HG02981 (cell line): ENCODE measurements at regions not wholly inside any gene's neighbourhood (a gene's known extent, or its start where the extent isn't known, plus 50 kb on each side); places are given as distances from the start of the nearest gene placed in this dataset.
"Not testable (repeated sequence)": the region's sequence is repeated elsewhere in the genome, so short reads cannot be mapped to it uniquely, and the experiment has no call there.

Experiments
- ATAC-seq: cut with Tn5 transposase; IDR thresholded peaks from one replicate; pipeline ENCODE4 v1.9.1; 2021; ENCODE audit warnings: mild to moderate bottlenecking, moderate library complexity; ENCODE audit not compliant: unreplicated experiment

DNA sequence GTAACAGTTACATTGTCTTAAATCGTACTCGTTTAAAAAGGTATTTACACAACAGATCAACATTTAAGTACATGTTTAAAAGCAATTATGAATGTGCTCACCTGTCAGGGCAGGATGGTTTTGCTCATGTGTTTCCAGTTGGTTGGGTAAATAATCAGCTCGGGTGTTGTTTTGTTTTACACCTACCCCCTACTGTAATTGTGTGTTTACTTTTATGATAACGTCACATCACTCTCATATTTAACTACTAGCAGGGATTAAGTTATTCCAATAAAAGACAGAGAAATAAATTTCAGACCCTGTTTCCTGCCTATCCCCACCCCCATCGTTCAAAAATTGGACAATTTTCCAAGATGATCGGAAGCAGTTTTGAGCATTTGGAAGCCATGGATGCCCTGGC is 390.2 kb downstream of the SEC14L1 start:
- ATAC-seq = no peak

DNA sequence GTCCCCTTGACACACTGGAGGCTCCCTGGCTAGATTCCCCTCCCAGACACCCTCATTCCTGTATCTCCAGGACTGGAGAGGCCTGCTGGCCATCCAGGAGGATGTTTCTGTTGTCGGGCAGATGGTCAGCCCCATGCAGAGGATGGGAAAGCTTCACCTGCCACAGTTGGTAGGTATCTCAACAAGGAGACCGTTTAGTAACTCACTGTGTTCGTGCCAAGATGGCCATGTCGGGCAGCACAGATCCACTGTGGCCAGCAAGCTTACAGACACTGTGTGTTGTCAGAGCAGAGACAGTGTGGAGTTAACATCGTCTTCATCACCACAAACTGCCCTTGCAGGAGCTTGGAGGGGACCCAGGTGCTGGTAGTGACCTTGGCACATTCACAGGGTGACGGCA is 390.9 kb downstream of the SEC14L1 start:
- ATAC-seq = no peak

DNA sequence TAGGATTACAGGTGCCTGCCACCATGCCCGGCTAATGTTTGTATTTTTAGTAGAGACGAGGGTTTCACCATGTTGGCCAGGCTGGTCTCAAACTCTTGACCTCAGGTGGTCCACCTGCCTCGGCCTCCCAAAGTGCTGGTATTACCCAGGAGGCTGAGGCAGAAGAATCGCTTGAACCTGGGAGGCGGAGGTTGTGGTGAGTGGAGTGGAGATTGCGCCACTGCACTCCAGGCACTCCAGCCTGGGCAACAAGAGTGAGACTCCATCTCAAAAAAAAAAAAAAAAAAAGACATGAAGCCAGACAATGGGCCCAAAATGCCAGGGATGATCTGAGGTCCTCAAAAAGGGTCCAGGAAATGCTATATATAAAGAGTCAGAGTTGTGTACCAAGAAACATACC is 392.9 kb downstream of the SEC14L1 start:
- not testable (repeated sequence) for ATAC-seq

DNA sequence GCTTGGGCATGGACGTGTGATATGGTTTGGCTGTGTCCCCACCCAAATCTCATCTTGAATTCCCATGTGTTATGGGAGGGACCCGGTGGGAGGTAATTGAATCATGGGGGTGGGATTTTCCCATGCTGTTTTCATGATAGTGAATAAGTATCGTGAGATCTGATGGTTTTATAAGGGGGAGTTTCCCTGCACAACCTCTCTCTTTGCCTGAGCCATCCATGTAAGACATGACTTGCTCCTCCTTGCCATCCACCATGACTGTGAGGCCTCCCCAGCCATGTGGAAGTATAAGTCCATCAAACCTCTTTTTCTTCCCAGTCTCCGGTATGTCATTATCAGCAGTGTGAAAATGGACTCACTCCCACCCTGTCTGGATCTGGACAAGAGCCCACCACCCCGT is 393.4 kb downstream of the SEC14L1 start:
- no peak for ATAC-seq

DNA sequence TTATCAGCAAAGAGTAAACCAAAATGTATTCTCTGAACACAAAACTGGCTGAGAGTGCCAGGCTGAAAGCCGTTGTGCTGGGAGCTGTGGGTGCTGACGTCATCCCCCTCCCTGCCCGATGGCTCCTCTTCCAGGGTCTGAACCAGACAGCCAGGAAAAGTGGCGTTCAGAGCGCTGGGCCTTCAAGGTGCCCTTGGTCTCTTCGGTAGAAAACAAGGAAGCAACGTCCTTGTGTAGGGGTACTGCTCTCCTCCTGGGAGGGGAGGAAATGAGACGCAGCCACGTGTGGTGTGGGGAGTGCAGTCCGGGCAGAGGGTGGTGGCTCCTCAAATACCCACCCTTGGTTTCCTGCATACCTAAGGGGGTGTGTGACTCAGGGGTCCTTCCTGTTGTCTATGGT is 394.7 kb downstream of the SEC14L1 start:
- ATAC-seq = no peak

DNA sequence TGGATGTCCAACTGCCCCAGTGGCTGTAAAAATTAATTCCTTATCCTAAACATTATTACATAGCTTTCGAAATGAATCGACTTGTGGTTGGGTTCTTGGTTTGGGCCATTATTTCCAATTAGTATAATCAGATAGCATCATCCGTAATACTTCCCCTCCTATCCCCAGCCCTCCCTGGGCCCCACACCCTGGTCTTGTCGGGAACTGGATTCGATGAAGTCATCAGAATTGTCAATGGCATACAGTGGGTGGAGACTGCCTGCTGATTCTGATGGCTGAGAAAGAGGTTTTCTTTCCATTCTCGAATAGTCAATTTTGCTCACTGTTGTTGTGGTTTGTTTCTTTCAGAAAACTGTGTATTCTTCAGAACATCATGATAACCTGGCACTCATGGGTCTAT is 395.1 kb downstream of the SEC14L1 start:
- no peak for ATAC-seq

DNA sequence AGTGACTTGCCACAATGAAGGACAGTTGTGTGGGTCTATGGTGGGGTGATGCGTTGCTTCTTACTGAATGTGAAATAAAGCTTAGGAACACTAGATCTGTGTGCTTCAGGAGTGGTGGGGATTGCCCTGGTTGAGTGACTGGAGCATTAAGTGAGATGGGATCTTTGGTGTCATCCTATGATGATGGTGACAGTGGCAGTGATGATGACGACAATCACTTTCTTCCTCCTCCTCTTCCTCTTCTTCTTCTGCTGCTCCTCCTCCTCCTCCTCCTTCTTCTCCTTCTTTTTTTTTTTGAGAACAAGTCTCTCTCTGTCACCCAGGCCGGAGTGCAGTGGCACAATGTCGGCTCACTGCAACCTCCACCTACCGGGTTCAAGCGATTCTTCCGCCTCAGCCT is 396.8 kb downstream of the SEC14L1 start:
- no peak for ATAC-seq

DNA sequence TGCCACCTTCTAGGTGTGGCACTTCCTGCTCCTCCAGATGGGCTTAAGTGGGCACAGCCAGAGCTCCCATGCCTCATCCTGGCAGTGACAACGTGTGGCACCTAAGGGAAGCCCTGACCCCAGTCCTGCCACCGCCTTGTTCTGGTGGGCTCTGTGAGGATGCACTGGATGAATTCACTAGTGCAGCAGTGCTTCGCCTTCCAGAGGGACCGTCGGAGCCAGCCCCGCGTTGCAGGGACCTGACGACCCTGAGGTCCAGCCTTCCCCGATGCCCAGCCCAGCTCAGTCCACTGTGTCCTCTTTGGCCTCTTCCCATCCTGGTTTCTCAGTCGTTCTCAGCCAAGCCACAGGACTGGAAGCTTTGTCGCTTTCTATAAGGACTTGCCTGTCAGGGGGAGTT is 399.8 kb downstream of the SEC14L1 start:
- no peak for ATAC-seq

DNA sequence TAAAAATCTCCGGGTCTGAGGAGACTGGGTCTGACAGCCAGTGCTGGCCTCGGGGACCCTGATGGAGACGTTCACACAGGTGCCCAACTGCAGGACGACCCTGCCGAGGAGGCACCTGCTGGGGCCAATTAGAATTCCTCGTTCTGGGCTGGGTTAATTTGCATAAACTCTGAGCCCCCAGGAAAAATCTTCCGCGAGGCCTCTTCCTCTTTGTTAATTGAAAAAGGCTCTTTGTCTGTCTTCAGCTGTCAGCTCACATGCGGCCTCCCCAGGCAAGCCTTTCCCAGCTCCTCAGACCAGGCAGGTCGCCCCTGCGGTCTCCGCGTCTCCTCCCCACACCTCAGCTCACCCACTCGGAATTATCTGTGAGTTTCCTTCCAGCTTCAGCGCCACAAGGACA is 400.2 kb downstream of the SEC14L1 start:
- no peak for ATAC-seq

DNA sequence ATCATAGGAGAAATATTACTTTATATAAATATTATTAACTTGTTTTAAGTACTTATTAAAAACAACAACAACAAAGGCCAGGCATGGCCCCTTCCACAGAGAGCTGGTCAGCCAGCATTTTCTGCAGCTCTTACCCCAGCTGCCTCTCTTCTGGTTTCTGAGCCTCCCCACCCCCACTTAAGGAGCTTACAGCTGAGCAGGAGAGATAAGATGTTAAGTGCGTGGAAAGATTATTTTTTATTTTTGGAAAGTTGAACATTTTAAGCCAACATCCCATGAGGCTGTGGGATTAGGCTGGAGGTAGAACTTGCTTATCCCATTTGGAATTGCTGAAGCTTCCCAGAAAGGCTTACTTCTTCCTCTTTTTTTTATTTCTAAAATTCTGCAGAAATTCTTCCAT is 401.2 kb downstream of the SEC14L1 start:
- ATAC-seq = no peak

DNA sequence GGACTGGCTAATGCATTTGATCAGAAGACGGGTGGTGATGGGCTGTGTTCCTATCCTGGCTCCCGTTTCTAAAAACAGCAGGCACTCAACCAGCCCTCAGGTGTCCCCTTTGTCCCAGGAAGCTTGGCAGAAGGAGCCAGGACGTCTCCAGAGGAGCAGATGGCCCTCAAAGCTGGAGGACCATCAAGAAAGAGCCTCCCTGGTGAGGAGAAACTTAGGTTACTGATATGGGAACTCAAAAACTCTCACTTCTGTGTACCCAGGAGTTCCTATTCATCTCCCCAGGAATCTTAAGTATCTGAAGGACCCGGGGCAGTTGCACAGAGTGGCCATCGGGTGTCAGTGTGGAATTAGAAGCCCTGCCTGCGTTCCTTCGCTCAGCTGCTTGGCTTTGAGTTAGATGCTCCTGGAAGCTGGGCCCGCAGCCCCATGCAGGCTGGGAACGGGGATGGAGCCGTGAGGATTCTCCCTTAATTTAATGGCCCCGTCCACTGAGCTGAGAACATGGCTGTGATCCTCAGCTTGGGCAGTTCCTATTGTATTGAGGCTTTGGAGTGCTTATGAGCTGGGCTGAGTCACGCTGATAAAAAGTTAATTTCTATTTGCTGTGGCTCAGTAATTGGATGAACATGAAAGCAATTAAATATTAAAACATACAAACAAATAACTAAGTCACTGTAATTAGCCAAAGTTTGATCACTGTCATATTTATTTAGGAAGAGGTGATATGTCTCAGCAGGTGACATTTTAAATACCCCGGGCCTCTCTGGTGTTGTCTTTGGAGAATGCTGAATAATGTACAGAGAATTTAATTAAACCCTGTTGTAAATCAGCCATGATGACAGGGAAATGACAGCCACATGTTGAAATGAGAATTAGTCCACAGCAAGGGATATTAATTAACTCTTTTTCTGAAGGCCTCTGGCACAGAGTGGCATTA is 402.1 kb downstream of the SEC14L1 start:
- no peak for ATAC-seq

DNA sequence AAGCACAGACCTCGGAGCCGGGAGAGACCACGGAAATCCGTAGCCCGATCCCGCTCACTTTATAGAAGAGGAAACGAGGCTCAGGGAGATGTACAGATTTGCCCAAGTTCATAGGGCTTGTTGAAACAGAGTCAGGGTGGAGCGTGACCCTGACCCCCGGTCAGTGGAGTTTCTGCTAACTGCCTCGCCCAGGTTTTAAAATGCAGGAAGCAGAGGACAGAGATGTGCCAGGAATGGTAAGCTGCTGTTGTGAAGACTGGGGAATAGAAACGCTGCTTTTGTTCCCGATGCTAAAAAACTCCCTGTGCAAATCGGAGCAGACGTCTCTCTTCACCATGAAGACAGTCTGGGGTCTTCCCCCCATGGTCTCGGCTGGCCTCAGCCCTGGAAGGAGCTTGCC is 403.0 kb downstream of the SEC14L1 start:
- no peak for ATAC-seq

DNA sequence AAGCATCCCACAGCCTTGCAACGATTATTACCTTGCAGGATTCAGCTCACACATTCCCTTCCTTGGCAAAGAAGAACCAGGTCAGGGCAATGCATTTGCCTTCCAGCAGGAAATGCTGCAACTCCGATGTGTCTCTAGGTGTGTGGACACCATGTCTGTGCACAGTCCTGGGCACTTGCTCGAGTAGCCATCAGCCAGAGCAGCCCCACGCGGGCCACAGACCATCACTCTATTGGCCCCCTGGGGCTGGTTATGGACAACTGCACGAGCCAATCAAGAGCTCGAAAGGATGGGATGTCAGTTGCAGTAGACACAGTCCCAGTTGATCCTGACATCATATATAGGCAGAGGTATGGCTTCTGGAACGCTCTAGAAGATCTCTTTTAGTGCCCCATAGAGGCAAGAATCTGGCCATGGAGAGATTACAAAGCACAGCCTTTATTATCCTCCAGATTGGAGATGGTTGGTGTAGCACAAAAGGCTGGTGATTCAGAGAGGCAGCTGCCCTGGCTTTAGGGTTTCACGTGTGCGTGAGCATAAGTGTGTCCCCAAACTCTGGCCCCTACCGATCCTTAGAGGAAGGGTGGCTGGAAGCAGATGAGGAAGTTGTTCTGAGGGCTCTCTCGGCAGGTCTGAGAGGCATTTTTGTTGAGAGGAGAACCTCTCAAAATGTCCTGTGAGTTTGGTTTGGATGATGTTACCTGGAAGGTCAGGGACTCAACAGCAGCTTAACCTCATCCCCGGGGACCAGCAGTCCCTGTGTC is 403.8 kb downstream of the SEC14L1 start:
- ATAC-seq = no peak

DNA sequence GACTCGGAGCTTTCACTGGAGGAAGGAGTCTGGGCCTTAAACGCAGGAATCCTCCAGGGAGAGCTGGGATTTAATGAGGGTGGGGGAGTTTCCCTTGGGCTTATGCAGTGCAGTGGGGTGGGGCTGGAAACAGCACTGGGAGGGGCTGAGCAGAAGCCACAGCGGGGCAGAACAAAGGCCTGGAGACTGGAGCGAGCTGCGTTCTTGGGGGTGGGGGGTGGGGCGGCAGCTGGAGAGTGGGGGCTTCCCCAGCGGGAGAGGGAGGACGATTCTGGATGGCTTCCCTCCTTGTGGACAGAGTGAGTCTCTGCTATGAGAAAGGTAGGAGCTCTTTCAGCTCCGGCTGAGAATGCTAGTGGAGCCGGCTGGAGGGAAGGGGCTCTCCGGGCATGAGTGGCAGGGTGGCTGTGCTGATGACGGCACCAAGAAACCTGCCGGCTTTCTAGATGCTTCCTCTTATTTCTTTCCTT is 406.0 kb downstream of the SEC14L1 start:
- ATAC-seq = no peak

DNA sequence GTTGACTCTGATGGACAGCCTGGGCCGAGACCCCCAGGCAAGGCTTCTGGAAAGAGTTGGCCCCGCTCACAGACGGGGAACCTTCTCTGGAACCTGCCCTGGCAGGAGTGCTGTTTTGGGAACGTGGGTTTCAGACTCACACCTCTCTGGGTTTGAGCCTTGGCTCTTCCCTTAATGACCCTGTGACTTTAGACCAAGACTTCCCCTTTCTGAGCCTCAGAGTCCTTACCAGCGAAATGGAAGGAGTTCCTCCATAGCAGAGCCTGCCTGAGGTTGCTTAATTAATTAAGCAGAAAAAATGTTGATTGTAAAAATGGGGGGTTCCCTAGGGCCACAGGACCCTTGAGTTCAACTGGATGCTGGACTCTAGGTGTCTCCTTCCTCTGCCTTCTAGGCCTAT is 408.2 kb downstream of the SEC14L1 start:
- no peak for ATAC-seq

DNA sequence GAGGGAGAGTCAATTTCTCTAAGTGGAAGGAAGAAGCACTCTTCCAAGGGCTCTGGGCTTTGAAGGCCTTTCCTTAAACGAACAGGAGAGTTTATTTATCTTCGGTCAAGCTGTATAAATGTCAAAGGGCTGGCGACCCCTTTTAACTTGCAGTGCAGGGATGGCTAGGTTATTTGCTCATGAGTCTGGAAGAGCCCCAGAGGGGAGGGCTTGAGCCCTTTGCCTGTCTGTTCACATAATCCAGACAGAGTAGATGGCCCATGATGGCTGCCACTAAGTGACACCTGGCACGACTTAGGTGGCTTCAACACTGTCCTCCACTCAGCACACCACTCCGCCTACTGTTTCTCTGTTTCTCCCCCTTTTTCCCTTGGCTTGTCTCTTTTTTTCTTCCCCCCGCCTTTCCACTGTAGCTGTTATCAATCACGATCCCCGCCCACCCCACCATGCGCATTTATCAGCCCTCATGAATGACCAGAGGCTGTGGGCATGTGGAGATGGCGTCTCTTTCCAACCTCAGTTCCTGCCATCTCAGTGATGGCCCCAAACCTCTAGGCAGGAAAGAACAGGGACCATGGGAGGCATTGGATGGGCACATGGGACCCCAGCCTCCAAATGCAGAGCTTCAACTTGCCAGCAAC is 408.7 kb upstream of the TNRC6C start:
- ATAC-seq = no peak

DNA sequence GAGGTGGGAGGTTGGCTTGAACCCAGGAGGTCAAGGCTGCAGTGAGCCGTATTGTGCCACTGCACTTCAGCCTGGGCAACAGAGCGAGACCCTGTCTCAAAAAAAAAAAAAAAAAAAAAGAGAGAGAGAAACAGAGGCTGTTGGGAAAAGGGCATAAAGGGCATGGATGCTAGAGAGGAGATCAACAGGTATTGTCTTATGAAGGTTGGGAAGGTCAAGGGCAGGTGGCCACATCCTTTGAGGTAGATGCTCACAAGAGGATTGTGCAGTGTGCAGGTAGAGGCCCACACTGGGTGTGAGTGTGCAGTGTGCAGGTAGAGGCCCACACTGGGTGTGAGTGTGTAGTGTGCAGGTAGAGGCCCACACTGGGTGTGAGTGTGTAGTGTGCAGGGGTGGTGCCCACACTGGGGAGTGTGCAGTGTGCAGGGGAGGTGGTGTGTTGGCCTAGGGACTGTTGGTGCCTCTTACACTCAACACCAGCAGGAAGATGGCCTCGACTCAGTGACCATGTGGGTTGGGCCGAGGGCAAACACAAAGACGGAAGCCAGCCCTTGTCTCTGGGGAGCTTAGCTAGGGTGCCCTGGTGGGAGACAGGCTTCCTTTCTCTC is 404.9 kb upstream of the TNRC6C start:
- no peak for ATAC-seq

DNA sequence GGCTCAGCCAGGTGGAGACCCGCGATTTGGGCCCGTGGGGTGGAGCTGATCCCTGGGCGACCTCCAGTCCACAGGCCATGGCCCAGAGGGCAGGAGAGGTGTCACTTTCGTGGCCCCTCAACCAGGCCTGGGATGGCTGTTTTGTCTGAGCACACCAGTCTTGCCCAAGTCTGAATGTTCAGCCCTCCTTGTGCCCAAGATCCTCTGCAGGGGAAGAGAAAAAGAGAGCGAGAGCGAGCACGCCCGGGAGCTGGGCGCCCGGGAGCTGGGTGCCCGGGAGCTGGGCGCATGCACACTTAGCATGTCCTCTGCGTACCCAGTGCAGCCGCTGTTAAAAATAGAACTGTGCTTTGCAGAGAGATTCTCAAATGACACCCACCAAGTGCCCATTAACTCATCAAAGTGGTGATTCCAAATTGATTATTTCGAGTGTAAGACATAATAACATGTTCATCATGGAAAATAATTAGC is 403.3 kb upstream of the TNRC6C start:
- no peak for ATAC-seq

DNA sequence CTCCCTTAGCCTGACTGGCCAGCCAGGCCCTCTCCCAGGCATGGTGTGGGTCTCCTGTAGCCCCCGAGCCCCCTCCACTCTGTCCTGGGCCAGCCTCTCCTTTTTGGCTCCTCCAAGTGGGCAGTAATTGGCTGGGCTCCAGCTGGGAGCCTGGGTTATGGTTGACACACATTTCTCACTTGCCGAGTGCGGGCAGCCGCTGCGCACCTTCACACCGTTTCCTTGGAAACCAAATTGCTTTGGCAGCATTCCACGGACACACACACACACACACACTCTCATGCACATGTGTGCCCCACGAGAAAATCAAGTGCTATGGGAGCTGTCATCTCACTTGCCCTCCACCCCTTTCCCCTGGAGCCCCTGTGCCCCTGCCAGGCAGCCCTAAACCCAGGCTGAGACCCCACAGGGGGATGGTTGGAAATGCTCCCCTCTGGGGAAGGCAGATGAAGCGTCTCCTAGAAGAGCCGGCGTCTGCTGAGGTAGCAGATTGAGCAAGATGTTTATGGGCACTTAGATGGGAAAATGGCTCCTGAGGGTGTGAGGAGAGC is 402.7 kb upstream of the TNRC6C start:
- ATAC-seq = no peak

DNA sequence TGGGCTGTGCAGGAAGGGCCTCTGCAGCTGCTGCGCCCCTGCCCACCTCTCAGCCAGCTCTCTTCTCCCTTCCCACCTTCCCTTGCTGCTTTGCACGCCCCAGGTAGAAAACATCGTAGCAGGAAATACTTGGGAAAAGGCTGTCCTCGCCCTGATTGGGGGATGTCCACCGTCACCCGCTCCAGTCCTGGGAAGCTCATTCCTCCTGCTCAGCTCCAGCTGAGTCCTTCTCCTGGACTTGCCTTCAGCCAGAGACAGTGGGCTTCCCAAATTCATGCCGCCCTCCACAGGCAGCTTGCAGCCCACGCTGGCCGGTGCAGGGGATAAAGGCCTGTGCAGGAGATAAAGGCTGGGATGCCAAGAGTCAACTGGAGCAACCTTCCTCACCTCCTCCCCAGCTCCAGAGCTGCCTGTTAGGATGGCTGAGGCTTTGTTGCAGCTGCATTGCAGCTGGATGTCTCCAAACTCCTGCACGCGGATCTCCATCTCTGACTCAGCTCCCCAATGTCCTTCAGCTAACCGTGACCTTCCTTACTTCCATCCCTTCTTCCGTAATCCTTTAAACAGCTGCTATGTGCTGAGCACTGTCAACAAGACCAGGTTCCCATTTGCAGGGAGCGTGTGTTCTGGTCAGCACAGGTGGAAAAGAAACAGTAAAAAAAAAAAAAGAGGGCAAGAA is 402.0 kb upstream of the TNRC6C start:
- no peak for ATAC-seq
